Fibroblast of villous mesenchyme (primary cell): ENCODE measurements at regions not wholly inside any gene's neighbourhood (a gene's known extent, or its start where the extent isn't known, plus 50 kb on each side); places are given as distances from the start of the nearest gene placed in this dataset.

Experiments
- DNase-seq: peaks from one replicate; pipeline ENCODE4 v3.0.0-alpha.2; 2010; ENCODE audit warnings: low read depth
- H3K4me3 ChIP-seq: 2 replicates; pipeline ENCODE4 v1.5.1; 2011; ENCODE audit warnings: low read depth, mild to moderate bottlenecking, low read length
- TF ChIP-seq, protein P1 (sequence below): IDR thresholded peaks from 2 replicates; pipeline ENCODE4 v1.5.1; 2012; ENCODE audit warnings: low read depth, mild to moderate bottlenecking, low read length; ENCODE audit not compliant: insufficient read depth

DNA sequence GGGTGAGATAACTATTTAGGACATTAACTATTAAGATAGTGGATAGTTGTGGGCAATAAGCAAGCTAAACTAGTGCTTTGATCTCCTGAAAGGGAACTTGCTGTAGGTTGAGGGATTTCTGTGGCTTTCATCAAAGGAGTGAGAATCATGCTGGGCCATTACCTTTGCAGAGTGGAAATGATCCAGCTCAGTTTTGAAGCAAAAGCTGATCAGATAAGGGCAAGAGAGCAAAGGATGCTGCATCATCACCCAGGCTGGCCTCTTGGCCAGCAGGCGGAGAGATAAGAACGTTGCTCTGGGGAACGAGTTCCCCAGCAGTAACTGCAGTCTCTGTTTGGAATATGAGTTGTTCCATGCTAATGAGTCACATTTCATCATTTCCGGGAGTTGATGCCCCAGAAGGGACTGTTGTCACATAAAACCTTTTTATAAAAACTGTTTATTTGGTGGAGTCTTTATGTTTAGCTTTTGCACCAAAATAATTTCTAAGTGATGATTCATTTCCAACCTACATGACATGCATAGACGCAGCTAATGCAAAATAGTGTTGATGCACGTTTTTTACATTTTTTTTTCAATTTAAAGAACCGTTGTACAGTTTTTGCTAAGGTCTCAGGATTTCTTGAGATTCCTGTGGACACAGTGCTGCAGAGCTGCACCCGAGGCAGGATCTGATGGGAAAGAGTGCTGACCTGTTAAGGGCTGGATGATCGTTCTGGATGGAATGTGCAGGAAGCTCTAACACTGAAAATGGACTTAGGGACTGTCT lies 99.3 kb downstream of the ACTBL2 start:
- H3K4me3 ChIP-seq: peak overlapping the region; percentile 6
- TF ChIP-seq, protein P1, sequence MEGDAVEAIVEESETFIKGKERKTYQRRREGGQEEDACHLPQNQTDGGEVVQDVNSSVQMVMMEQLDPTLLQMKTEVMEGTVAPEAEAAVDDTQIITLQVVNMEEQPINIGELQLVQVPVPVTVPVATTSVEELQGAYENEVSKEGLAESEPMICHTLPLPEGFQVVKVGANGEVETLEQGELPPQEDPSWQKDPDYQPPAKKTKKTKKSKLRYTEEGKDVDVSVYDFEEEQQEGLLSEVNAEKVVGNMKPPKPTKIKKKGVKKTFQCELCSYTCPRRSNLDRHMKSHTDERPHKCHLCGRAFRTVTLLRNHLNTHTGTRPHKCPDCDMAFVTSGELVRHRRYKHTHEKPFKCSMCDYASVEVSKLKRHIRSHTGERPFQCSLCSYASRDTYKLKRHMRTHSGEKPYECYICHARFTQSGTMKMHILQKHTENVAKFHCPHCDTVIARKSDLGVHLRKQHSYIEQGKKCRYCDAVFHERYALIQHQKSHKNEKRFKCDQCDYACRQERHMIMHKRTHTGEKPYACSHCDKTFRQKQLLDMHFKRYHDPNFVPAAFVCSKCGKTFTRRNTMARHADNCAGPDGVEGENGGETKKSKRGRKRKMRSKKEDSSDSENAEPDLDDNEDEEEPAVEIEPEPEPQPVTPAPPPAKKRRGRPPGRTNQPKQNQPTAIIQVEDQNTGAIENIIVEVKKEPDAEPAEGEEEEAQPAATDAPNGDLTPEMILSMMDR: peak; percentile 48
- DNase-seq: peak; percentile 96

DNA sequence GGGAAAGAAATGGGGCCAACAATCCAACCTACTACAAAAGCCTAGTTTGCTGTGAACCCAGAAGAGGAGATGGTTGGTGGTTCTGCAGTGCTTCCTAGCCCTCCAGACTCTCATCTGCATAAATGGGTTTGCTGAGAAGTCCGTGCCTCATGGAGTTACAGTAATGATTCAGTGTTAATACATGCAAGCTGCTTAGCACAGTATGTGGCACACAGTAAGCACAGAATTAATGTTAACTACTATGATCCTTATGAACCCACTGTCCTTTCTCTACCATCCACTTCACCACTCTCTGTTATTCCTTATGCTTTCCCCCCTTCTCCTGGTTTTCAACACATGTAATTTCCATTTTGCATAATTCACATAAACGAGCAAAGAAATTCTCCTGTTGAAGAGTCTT lies 100.0 kb downstream of the ACTBL2 start:
- DNase-seq: no peak
- H3K4me3 ChIP-seq: no peak overlapping the region
- TF ChIP-seq, protein P1: no peak

DNA sequence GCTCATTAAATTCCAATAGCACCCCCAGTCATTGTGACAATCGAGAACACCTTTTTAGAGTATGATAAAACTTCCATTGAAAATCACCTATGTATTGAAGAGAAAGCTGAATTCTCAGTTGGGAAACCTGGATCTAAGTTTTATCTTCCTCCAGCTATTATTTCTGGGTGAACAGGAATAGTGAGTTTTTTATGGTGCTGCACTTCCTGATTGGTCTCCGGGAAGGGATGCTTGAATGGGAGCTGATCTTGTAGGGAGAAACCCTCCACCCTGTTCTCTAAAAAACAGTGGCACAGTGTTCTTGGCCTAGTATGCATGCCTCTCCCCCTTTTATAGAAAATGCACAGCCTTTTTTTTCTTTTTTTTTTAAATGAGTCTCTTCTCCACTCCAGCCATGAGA lies 112.2 kb downstream of the ACTBL2 start:
- no peak overlapping the region for H3K4me3 ChIP-seq
- TF ChIP-seq, protein P1: no peak
- no peak for DNase-seq

DNA sequence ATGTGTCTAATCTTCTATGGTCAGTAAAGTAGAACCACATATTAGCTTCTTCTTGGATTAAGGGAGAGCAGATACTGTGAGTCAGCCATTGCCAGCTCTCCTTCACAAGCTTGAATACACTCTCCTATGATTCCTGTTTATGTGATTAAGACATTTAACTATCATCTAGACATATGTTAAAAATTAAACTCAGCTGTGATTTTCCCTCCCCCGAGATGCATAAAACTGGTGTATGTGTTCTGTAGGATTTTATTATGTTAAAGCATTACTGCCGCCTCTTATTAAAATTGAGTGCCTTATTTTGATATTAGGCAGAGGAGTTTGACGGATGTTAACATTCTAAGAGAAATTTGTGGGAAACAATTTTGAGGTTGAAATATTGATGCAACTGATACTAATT lies 114.6 kb downstream of the ACTBL2 start:
- no peak overlapping the region for H3K4me3 ChIP-seq
- TF ChIP-seq, protein P1: no peak
- peak; percentile 68 for DNase-seq

DNA sequence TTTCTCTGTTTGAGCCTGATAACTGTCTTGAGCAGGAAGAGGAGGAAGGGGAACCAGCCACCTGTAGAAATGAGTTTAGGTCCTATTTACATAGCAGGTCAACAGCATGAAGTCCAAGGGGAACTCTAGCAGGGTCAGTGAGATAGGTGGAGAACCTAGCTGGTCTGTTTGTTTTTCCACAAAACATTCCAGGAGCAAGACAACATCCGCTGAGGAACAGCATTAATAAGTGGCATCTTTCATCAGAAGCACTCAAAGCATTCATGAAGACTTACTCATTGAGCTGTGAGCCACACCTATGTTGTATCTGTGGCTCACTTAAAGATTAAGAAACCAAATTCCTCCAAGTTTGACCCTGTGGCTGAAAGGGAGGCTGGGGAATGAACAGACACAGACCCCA lies 115.9 kb downstream of the ACTBL2 start:
- DNase-seq: peak; percentile 30
- no peak overlapping the region for H3K4me3 ChIP-seq
- TF ChIP-seq, protein P1: no peak

DNA sequence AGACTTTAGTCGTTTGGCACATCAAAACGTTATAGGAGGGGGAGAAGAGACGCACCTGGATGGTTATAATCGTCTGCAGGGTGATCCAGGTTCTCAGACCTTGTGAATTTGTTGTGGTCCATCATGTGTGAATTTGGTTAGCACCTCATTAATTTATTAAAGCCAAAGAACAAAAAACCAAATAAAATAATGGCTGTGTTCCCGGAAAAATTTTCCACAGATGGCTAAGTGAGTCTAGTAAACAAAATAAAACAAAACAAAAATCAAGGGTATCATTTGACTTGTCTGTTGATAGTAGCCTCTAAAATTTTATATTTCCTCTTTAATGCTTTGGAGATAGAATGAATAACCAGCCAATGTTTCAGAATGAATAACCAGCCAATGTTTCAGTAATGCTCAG lies 119.7 kb downstream of the ACTBL2 start:
- TF ChIP-seq, protein P1: no peak
- DNase-seq: peak; percentile 15
- no peak overlapping the region for H3K4me3 ChIP-seq

DNA sequence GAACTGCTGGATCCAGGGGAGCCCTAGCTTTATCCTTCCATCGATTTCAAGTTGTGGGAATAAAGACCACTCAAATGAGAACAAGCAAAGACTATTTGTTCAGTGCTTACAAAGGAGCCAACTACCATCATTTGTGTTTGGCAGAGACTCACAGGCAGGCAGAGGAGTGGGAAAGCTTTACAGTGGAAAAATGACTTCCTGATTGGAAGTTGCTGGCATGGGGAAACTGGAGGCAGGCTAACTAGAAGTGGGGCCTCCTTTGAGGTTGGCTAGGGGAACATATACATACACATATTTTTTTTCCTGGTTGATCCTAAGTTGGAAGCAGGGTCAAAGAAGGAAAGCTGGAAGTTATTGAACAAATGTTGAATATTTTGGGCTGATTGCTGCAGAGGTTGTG lies 121.7 kb downstream of the ACTBL2 start:
- no peak overlapping the region for H3K4me3 ChIP-seq
- peak; percentile 30 for DNase-seq
- TF ChIP-seq, protein P1: no peak
